BE2C (cell line): ENCODE measurements at regions not wholly inside any gene's neighbourhood (a gene's known extent, or its start where the extent isn't known, plus 50 kb on each side); places are given as distances from the start of the nearest gene placed in this dataset.

ENCODE experiments used
- DNase-seq: peaks from one replicate; pipeline ENCODE4 v3.0.0-alpha.2; 2020
- H3K27me3 ChIP-seq: fragments of 250-450 bp; sonication (Bioruptor Pico); 2 replicates; pipeline ENCODE4 v1.5.1; 2020; ENCODE audit warnings: mild to moderate bottlenecking
- H3K36me3 ChIP-seq: fragments of 250-450 bp; sonication (Bioruptor Pico); 2 replicates; pipeline ENCODE4 v1.5.1; 2020; ENCODE audit warnings: mild to moderate bottlenecking
- H3K4me1 ChIP-seq: fragments of 250-450 bp; sonication (Bioruptor Pico); 2 replicates; pipeline ENCODE4 v1.5.1; 2020
- H3K4me3 ChIP-seq: 2 replicates; pipeline ENCODE4 v1.5.1; 2011; ENCODE audit warnings: low read depth, low read length
- H3K9me3 ChIP-seq: fragments of 250-450 bp; sonication (Bioruptor Pico); 2 replicates; pipeline ENCODE4 v1.5.1; 2020
- CTCF ChIP-seq: IDR thresholded peaks from 2 replicates; pipeline ENCODE4 v1.5.1; 2012; ENCODE audit warnings: mild to moderate bottlenecking, low read depth, low read length

GRCh38 chr4:13095722-13096121 lies 388.4 kb downstream of the RAB28 start:
- no peak for DNase-seq
- Histone ChIP-seq H3K4me3 (no peak overlapping the region), H3K27me3 (no peaks in the 10 kb centered on the region), H3K9me3 (no peaks in the 10 kb centered on the region), H3K36me3 (no peaks in the 10 kb centered on the region), H3K4me1 (no peaks in the 10 kb centered on the region)
- TF ChIP-seq CTCF, result no peak

GRCh38 chr4:13093170-13093569 lies 391.0 kb downstream of the RAB28 start:
- no peaks in the 10 kb centered on the region for H3K27me3 ChIP-seq
- no peak overlapping the region for H3K4me3 ChIP-seq
- no peak for DNase-seq
- H3K9me3 ChIP-seq, result no peaks in the 10 kb centered on the region
- H3K36me3 ChIP-seq, result no peaks in the 10 kb centered on the region
- no peaks in the 10 kb centered on the region for H3K4me1 ChIP-seq
- TF ChIP-seq CTCF, result no peak

GRCh38 chr4:13092702-13093101 lies 391.4 kb downstream of the RAB28 start:
- Histone ChIP-seq H3K27me3 (no peaks in the 10 kb centered on the region), H3K9me3 (no peaks in the 10 kb centered on the region), H3K36me3 (no peaks in the 10 kb centered on the region), H3K4me1 (no peaks in the 10 kb centered on the region), H3K4me3 (no peak overlapping the region)
- DNase-seq, result no peak
- TF ChIP-seq CTCF, result no peak

GRCh38 chr4:13089659-13089998 lies 394.5 kb downstream of the RAB28 start:
- H3K4me1 ChIP-seq, result no peaks in the 10 kb centered on the region
- no peak overlapping the region for H3K4me3 ChIP-seq
- no peak for TF ChIP-seq CTCF
- no peaks in the 10 kb centered on the region for H3K9me3 ChIP-seq
- no peak for DNase-seq
- no peaks in the 10 kb centered on the region for H3K27me3 ChIP-seq
- H3K36me3 ChIP-seq, result no peaks in the 10 kb centered on the region

- no peaks in the 10 kb centered on the region for H3K27me3 ChIP-seq
Observed at GRCh38 chr4:13088726-13089658, 395.1 kb downstream of the RAB28 start.

More at GRCh38 chr4:13088726-13089658, 395.1 kb downstream of the RAB28 start:
- DNase-seq, result no peak
- Histone ChIP-seq H3K9me3 (no peaks in the 10 kb centered on the region), H3K4me1 (no peaks in the 10 kb centered on the region), H3K4me3 (no peak overlapping the region), H3K36me3 (no peaks in the 10 kb centered on the region)
- TF ChIP-seq CTCF, result no peak
